Hypothalamus (tissue), 51 donors: ENCODE measurements at regions not wholly inside any gene's neighbourhood (a gene's known extent, or its start where the extent isn't known, plus 50 kb on each side); places are given as distances from the start of the nearest gene placed in this dataset.

ENCODE experiments used
- DNase-seq, 51 donors: peaks; one replicate each; lab custom pipeline; 2025; lab: John Stamatoyannopoulos, UW

GRCh38 chr9:80957801-80958200 is 731.5 kb downstream of the TLE1 start:
- DNase-seq: no peak

DNA sequence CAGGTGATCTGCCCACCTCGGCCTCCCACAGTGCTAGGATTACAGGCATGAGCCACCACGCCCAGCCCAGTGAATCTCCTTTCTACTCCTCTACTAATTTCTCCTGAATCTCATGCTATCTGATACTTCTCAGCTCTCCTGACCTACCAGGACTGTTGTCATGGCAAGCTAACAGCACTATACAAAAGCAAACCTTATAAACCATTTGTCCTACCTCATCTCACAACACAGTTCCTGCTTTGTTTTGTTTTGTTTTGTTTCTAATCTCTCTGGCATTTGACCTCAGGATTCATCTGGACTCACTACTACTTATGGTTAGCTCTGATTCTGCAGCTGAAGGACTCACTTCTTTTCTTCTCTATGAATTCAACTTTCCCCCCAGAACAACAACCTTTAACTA is 734.8 kb downstream of the TLE1 start:
- DNase-seq: no peak

- DNase-seq: no peak
Observed at GRCh38 chr9:80952363-80952922, 736.9 kb downstream of the TLE1 start.

DNA sequence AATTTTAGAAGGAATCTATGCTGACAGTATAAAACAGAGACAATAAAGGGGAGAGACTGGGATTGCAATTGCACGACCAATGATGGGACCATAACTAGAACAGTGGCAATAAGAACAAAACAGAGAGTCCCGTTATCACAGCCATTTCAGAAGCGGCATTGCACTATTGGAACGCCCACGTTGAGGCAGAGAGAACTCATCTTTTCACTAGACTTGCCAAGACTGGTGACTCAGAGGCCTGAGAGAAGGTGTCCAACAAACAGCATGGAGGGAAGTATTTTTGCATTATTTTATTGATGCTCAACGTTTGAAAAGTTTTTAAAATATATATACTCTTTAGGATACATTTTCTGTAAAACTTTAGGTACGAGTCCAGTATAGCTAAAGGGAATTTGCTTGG is 737.7 kb downstream of the TLE1 start:
- DNase-seq: no peak

DNA sequence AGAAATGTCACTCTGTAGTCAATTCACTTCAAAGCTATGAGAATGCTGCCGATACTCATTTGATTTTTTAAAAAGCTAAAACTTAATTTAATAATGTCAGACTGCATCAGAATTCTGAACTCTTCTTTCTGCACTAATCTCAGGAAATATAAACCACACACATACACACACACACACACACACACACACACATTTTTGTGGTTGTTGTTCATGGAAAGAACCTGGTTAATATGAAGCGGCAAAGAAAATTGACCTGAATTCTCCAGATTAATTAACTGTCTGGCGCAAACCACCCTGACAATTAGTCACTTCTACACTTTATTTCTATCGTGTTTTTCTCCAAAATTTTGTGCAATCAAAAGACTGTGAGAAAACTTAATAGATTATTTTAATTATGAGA is 740.5 kb downstream of the TLE1 start:
- no peak for DNase-seq

GRCh38 chr9:80948066-80948465 is 741.3 kb downstream of the TLE1 start:
- peak in 1 of 51 donors; percentile 0 for DNase-seq

- DNase-seq: no peak
Observed at GRCh38 chr9:80946496-80947170, 742.7 kb downstream of the TLE1 start.

DNA sequence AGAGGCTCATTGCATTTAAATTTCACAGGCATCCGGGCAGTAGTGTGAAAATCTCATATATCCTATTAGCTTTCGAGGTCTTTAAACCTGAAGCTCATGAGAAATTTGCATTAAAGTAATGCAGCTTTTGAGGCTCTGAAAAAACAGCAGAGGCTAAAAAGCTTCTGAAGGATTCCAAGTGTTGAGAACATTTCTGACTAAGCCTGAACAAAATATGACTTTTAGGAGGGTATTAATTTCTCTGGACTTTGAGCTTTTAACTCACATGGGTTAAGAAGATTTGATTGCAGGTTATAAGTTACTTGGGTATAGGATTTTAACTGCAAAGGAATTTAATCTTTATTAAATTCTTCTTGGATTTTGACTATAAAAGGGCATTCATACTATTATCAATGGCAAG is 743.9 kb downstream of the TLE1 start:
- no peak for DNase-seq

DNA sequence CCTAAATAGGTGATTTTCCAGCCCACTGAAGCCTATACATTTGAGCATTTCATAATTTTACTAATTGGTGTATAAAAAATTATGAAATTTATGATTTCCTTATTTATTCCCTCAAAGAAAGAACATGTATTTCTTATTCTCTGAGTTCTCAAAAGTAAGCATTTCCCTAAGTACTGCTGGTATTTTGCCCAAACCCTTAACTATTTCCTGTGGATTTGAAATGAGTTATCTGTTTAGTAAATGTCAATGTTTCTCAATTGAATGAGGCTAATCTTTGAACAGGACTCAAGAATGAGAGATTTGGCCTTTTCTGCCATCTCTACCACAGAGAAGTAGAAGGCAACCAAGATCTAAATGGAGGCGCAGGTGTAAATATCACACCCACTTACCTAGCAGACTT is 751.7 kb downstream of the TLE1 start:
- no peak for DNase-seq

- DNase-seq: no peak
Observed at GRCh38 chr9:80934095-80934494, 755.3 kb downstream of the TLE1 start.

DNA sequence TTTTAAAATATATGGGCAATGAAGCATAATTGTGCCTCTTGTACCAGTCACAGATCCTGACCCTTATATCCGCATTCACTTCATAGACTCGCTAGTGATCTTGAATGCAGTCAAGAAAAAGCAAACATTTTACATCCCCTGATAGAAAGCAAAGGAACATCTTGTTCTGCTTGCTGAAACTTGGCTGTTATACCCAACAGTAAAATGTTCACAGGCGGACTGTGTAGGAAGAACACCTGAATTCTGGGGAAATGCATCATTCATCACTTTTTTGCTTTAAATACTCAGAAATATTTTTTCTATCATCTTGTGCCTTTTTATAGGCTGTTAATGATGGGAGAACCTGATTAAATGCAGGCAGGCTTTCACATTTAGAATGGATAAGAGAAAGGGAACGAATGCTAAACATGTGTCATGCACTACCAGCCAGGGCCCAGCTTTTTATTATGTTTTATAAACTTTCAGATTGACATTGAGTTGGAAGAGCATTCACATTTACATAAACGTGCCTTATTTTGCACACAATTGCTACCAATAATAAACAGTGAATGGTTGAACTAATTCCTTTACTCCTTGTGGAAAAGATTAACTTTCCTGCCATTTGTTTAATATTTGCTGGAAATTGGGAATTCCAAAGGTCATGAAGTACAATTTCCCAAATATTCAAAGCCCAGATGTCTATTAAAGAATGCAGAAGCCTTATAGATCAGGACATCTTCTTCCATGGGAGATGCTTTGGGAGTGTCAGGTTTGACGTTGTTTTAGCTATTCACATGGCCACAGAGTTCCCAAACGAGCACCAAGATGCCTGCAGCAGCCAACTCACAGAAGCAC is 756.2 kb downstream of the TLE1 start:
- peak in 1 of 51 donors; percentile 3 for DNase-seq

DNA sequence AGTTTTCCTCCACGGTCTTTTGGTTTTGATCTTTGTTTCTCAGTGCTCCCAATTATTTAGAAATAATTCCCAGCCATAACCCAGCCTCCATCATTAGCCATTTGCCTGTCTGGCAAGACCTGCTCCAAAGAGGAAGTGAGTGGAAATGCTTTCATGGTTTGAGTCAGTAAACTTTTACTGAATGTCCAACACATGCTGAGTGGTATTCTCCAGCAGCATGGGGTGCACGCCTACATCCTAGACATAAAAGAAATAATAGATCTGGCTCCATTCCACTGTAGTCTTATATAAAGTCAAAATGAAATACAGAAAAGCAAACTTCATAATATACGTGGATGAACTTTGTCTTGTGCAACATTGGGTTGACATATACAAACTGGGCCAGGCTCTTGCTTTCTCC is 757.2 kb downstream of the TLE1 start:
- no peak for DNase-seq

DNA sequence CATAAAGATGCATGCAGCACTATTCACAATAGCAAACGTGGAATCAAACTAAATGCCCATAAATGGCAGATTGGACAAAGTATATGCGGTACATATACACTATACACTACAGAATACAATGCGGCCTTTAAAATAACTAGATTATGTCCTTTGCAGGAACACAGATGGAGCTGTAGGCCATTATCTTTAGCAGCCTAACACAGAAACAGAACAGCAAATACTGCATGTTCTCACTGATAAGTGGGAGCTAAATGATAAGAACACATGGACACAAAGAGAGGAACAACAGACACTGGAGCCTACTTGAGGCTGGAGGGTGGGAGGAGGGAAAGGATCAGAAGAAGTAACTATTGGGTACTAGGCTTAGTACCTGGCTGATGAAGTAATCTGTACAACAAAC is 758.2 kb downstream of the TLE1 start:
- DNase-seq: no peak

DNA sequence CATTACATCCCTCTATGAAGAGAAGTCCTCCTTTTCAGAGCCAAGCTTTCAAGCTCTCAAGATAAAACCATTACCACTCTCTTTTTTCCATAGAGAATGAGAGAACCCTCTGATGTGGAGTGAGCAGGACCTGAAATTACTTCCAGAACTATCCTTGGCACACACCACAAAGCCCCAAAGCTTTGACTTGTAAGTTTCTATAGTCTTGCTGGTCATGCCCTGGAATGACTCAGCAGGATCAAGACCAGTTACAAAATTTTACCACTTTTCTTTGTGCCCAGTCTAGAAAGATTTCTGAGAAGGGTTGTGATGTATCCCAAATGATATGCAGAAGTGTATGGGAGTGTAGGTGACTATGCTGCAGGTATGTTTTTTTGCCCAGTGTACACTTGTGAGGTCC is 760.6 kb downstream of the TLE1 start:
- DNase-seq: no peak

DNA sequence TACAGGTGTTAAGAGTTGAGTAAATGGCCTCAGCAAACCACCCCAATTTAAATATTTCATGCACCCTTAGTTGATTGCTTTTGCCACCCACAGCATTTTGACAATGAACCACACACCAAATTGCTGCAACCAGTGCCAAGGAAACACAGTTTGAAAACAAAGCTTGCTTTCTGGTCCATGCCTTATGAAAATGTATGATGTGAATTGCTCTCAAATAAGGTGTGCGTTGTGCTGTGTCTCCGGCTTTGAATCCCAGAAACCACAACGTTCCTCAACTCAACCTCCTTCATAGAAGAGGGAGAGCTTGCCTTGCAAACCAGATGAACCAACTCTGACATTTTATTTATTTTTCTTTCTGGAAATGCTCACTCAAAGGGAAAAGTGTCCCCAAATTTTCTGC is 762.7 kb downstream of the TLE1 start:
- DNase-seq: no peak

DNA sequence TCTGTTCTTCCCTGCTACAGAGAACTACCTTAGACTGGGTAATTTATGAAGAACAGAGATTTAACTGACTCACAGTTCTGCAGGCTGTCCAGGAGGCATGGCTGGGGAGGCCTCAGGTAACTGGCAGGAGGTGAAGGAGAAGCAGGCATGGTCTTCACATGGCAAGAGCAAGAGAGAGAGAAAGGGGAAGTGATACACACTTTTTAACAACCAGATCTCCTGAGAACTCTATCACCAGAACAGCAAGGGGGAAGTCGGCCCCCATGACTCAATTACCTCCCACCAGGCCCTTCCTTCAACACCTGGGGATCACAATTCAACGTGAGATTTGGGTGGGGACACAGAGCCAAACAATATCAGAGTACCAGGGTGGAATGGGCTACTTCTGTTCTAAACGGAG is 766.8 kb downstream of the TLE1 start:
- DNase-seq: no peak

GRCh38 chr9:80906728-80907127 is 782.6 kb downstream of the TLE1 start:
- DNase-seq: no peak

DNA sequence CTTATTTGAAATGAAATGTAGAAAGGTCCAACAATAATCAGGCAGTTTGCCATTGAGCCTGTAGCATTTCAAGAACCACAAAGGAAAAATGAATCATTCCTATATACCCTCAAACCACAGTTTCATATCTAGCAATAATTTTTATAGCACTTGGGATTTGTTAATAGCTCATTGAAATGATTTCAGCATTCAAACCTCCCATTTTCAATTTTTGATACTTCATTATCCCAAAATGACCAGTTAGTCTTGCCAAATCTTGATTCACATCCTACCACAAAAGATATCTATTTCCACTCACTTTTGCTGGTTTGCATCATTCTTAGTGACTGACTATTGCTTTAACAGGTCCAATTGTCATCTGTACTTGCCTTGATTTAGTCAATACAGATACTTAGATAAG is 790.1 kb downstream of the TLE1 start:
- no peak for DNase-seq

DNA sequence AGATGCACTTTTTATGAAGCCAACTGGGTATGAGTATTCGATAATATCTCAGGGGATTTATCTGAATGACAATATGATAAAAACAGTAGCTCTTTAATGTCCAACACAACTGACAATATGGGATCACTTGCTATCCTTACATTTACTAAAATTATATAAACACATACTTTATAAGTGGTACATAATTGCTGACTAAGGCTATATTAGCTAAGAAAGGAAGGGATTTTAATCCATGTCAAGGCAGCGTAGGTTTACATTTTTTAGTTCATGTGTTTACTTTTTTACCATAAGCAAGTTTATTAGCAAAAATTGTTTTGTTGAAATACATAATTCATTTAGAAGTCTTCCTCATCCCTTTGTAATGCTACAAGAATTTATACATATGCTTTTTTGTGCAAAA is 796.2 kb downstream of the TLE1 start:
- no peak for DNase-seq

DNA sequence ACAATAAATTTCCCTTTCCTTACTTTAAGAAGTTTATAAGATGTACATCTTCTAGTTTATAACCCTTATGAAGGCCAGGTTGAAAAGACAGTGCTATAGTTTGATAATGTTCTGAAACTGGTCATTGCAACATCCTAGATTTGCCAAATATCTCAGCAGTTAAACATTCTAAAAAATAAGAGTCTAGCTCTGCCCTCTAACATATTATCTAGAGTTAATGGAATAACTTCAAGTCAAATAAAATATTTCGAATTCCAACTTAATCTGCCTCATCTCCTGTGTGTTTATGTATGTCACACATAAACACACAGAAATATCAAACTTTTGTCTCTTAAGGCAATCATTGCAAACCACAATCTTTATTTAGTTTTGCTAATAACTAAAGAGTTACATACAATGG is 796.6 kb downstream of the TLE1 start:
- DNase-seq: no peak

DNA sequence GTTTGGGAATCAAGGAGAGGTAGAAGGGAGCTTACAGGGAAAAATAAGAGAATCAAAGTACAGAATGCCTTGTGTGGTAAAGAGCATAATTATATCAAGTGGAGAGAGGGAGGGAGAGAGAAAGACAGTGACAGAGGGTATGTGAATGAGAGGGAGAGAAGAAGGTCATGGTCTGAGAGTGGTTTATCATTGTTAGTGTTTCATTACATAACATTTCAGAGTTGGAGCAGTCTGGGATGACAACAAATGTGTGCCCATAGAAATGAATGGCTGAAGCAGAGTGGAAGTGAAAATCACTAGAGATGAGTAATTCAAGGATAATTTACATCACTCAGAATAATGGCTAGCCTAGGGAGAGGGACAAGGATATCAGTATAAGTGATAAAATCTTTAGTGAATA is 799.2 kb downstream of the TLE1 start:
- DNase-seq: no peak

- peak in 20 of 51 donors; percentile 1 to 60 (median 22) for DNase-seq
Observed at GRCh38 chr9:80885894-80886293, 803.5 kb downstream of the TLE1 start.
